OCI-LY3 (cell line): ENCODE measurements at regions not wholly inside any gene's neighbourhood (a gene's known extent, or its start where the extent isn't known, plus 50 kb on each side); places are given as distances from the start of the nearest gene placed in this dataset.

Experiments used
- EZH2phosphoT487 ChIP-seq: fragments of 200-600 bp; shearing (Covaris generic); IDR thresholded peaks from 2 replicates; pipeline ENCODE4 v1.6.1; 2018; ENCODE audit warnings: antibody characterized with exemption, mixed run types, low read depth
- TF ChIP-seq, protein P1 (sequence below): fragments of 200-600, 300-600 bp; sonication (generic); IDR thresholded peaks from 2 replicates; pipeline ENCODE4 v1.5.1; 2014; ENCODE audit warnings: antibody characterized with exemption, low read length, low read depth

DNA sequence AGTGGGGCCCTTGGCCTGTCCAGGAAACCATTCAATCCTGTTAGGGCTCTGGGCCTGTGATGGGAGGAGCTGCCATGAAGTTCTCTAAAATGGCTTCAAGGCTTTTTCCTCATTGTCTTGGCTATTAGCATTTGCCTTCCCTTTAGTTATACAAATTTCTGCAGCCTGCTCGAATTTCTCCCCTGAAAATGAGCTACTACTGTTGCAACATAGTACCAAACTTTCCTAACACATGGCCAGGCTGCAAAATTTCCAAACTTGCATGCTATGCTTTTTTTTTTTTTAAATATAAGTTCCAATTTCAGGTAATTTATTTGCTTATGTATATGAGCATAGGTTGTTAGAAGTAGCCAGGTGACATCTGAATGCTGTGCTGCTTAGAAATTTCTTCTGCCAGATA lies 560.8 kb upstream of the TBL1XR1 start:
- TF ChIP-seq, protein P1, sequence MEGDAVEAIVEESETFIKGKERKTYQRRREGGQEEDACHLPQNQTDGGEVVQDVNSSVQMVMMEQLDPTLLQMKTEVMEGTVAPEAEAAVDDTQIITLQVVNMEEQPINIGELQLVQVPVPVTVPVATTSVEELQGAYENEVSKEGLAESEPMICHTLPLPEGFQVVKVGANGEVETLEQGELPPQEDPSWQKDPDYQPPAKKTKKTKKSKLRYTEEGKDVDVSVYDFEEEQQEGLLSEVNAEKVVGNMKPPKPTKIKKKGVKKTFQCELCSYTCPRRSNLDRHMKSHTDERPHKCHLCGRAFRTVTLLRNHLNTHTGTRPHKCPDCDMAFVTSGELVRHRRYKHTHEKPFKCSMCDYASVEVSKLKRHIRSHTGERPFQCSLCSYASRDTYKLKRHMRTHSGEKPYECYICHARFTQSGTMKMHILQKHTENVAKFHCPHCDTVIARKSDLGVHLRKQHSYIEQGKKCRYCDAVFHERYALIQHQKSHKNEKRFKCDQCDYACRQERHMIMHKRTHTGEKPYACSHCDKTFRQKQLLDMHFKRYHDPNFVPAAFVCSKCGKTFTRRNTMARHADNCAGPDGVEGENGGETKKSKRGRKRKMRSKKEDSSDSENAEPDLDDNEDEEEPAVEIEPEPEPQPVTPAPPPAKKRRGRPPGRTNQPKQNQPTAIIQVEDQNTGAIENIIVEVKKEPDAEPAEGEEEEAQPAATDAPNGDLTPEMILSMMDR: no peak
- TF ChIP-seq EZH2phosphoT487: no peak
